GM23338 (cell line): ENCODE measurements at regions not wholly inside any gene's neighbourhood (a gene's known extent, or its start where the extent isn't known, plus 50 kb on each side); places are given as distances from the start of the nearest gene placed in this dataset.
"Not testable (repeated sequence)": the region's sequence is repeated elsewhere in the genome, so short reads cannot be mapped to it uniquely, and the experiment has no call there.

ENCODE experiments used
- ATAC-seq: fragments of 200-7000 bp; cut with Tn5 transposase; 3 replicates; pipeline ENCODE4 v1.9.1; 2020
- DNase-seq: peaks from one replicate; pipeline ENCODE4 v3.0.0-alpha.2; 2015; ENCODE audit warnings: low spot score
- H2AFZ ChIP-seq: fragments of 200-600 bp; sonication (generic); 2 replicates; pipeline ENCODE4 v1.8.0; 2016; ENCODE audit warnings: antibody characterized with exemption, mild to moderate bottlenecking, moderate library complexity
- H3F3A ChIP-seq: fragments of 200-600 bp; sonication (generic); replicated peaks from 2 replicates; pipeline ENCODE4 v1.8.0; 2017; ENCODE audit warnings: antibody characterized with exemption, mixed run types, low read depth
- H3K27ac ChIP-seq: fragments of 200-600 bp; sonication (generic); 2 replicates; pipeline ENCODE4 v1.6.1; 2016; ENCODE audit warnings: low read depth
- H3K27me3 ChIP-seq: fragments of 200-600 bp; sonication (generic); 2 replicates; pipeline ENCODE4 v1.8.0; 2016; ENCODE audit warnings: mild to moderate bottlenecking, mixed run types, moderate library complexity; ENCODE audit not compliant: insufficient read depth
- H3K36me3 ChIP-seq: fragments of 200-600 bp; sonication (generic); 2 replicates; pipeline ENCODE4 v1.8.0; 2016; ENCODE audit warnings: mild to moderate bottlenecking; ENCODE audit not compliant: insufficient read depth
- H3K4me1 ChIP-seq: fragments of 200-600 bp; sonication (generic); 2 replicates; pipeline ENCODE4 v1.8.0; 2016; ENCODE audit warnings: mild to moderate bottlenecking, moderate library complexity; ENCODE audit not compliant: insufficient read depth
- H3K4me2 ChIP-seq: fragments of 200-600 bp; sonication (generic); 2 replicates; pipeline ENCODE4 v1.7.1; 2017; ENCODE audit warnings: mixed run types
- H3K4me3 ChIP-seq: fragments of 200-600 bp; sonication (generic); 2 replicates; pipeline ENCODE4 v1.6.1; 2016; ENCODE audit warnings: mixed run types
- H3K79me2 ChIP-seq: fragments of 200-600 bp; sonication (generic); replicated peaks from 2 replicates; pipeline ENCODE4 v1.8.0; 2017; ENCODE audit warnings: mild to moderate bottlenecking; ENCODE audit not compliant: insufficient read depth
- H3K9me2 ChIP-seq: fragments of 200-600 bp; sonication (generic); 2 replicates; pipeline ENCODE4 v1.8.0; 2017; ENCODE audit not compliant: insufficient read depth
- H4K20me1 ChIP-seq: fragments of 200-600 bp; sonication (generic); replicated peaks from 2 replicates; pipeline ENCODE4 v1.8.0; 2017; ENCODE audit warnings: mild to moderate bottlenecking; ENCODE audit not compliant: insufficient read depth
- H3K27ac Mint-ChIP-seq: 2 replicates; pipeline ENCODE4 v1.8.0; 2020; ENCODE audit warnings: inconsistent platforms, mild to moderate bottlenecking, moderate library complexity, mixed read lengths
- H3K27me3 Mint-ChIP-seq: 3 replicates; pipeline ENCODE4 v1.8.0; 2022; ENCODE audit warnings: low read depth, mild to moderate bottlenecking, moderate library complexity, mixed read lengths, inconsistent platforms; ENCODE audit not compliant: insufficient read depth, poor library complexity
- H3K36me3 Mint-ChIP-seq: 3 replicates; pipeline ENCODE4 v1.8.0; 2021; ENCODE audit warnings: low read depth, mild to moderate bottlenecking, inconsistent platforms, moderate library complexity, mixed read lengths
- H3K4me1 Mint-ChIP-seq: 3 replicates; pipeline ENCODE4 v1.8.0; 2020; ENCODE audit warnings: mild to moderate bottlenecking, inconsistent platforms, mixed read lengths
- H3K4me3 Mint-ChIP-seq: 3 replicates; pipeline ENCODE4 v1.8.0; 2021; ENCODE audit warnings: moderate library complexity, mild to moderate bottlenecking, inconsistent platforms, mixed read lengths
- H3K9me3 Mint-ChIP-seq: 3 replicates; pipeline ENCODE4 v1.8.0; 2020; ENCODE audit warnings: moderate library complexity, mild to moderate bottlenecking, inconsistent platforms, mixed read lengths
- CREB1 ChIP-seq: fragments of 250-450 bp; sonication (Bioruptor Pico); IDR thresholded peaks from 2 replicates; pipeline ENCODE4 v1.5.0; 2020; ENCODE audit warnings: low read depth, mild to moderate bottlenecking, moderate library complexity
- JUNB ChIP-seq: IDR thresholded peaks from one replicate; pipeline ENCODE4 v1.6.1; 2016; ENCODE audit warnings: antibody characterized with exemption; ENCODE audit not compliant: unreplicated experiment
- REST ChIP-seq: IDR thresholded peaks from one replicate; pipeline ENCODE4 v1.6.1; 2018; ENCODE audit warnings: antibody characterized with exemption; ENCODE audit not compliant: unreplicated experiment
- STAT1 ChIP-seq: IDR thresholded peaks from one replicate; pipeline ENCODE4 v1.6.1; 2016; ENCODE audit warnings: antibody characterized with exemption; ENCODE audit not compliant: unreplicated experiment
- ZNF114 ChIP-seq: fragments of 250-450 bp; sonication (Bioruptor Pico); IDR thresholded peaks from 2 replicates; pipeline ENCODE4 v1.5.0; 2020; ENCODE audit warnings: mild to moderate bottlenecking, moderate library complexity

GRCh38 chr17:12201294-12201880 lies 180.7 kb downstream of the MAP2K4 start:
- H3F3A ChIP-seq: no peaks in the 10 kb centered on the region
- peaks cover 2% of the 10 kb centered on the region for H3K27me3 Mint-ChIP-seq
- H3K4me1 ChIP-seq: no peaks in the 10 kb centered on the region
- DNase-seq: no peak
- H3K4me2 ChIP-seq: no peak overlapping the region
- H3K79me2 ChIP-seq: no peaks in the 10 kb centered on the region
- H4K20me1 ChIP-seq: no peaks in the 10 kb centered on the region
- ATAC-seq: no peak
- H3K27ac ChIP-seq: no peak overlapping the region
- H2AFZ ChIP-seq: no peak overlapping the region
- no peak overlapping the region for H3K27ac Mint-ChIP-seq
- no peaks in the 10 kb centered on the region for H3K27me3 ChIP-seq
- H3K4me1 Mint-ChIP-seq: no peaks in the 10 kb centered on the region
- H3K4me3 Mint-ChIP-seq: no peak overlapping the region
- H3K9me2 ChIP-seq: no peaks in the 10 kb centered on the region
- TF ChIP-seq ZNF114 (CRISPR knock-in tag) (no peak), REST (no peak), CREB1 (CRISPR knock-in tag) (no peak), STAT1 (no peak)
- no peaks in the 10 kb centered on the region for H3K36me3 Mint-ChIP-seq
- no peaks in the 10 kb centered on the region for H3K36me3 ChIP-seq
- peaks cover 6% of the 10 kb centered on the region; the same call in 1 of the 3 replicates for H3K9me3 Mint-ChIP-seq
- H3K4me3 ChIP-seq: no peak overlapping the region

GRCh38 chr17:12209632-12210191 lies 189.0 kb downstream of the MAP2K4 start:
- no peak overlapping the region for H3K4me3 ChIP-seq
- Mint-ChIP-seq H3K9me3 (no peaks in the 10 kb centered on the region), H3K4me3 (no peak overlapping the region), H3K27ac (no peak overlapping the region), H3K4me1 (no peaks in the 10 kb centered on the region), H3K27me3 (no peaks in the 10 kb centered on the region), H3K36me3 (no peaks in the 10 kb centered on the region)
- no peaks in the 10 kb centered on the region for H3K79me2 ChIP-seq
- peaks cover 4% of the 10 kb centered on the region; the same call in 1 of the 2 replicates for H3K9me2 ChIP-seq
- no peak for DNase-seq
- H2AFZ ChIP-seq: no peak overlapping the region
- no peak overlapping the region for H3K27ac ChIP-seq
- H3K27me3 ChIP-seq: no peaks in the 10 kb centered on the region
- no peaks in the 10 kb centered on the region for H3K36me3 ChIP-seq
- H3K4me2 ChIP-seq: no peak overlapping the region
- H3F3A ChIP-seq: no peaks in the 10 kb centered on the region
- H4K20me1 ChIP-seq: no peaks in the 10 kb centered on the region
- no peak for TF ChIP-seq JUNB
- ATAC-seq: no peak
- no peaks in the 10 kb centered on the region for H3K4me1 ChIP-seq

- not testable (repeated sequence) for H3K9me2 ChIP-seq, H3K4me3 Mint-ChIP-seq, H3K4me3 ChIP-seq, H3K27ac Mint-ChIP-seq, H3F3A ChIP-seq, H3K27me3 ChIP-seq, ATAC-seq, H2AFZ ChIP-seq, DNase-seq, H3K27ac ChIP-seq, H3K27me3 Mint-ChIP-seq, H3K4me2 ChIP-seq, H3K36me3 ChIP-seq, H3K79me2 ChIP-seq, H4K20me1 ChIP-seq
- H3K36me3 Mint-ChIP-seq: peaks cover 11% of the 10 kb centered on the region
- H3K4me1 Mint-ChIP-seq: peaks cover 18% of the 10 kb centered on the region
- peaks cover 11% of the 10 kb centered on the region for H3K4me1 ChIP-seq
- peaks cover 16% of the 10 kb centered on the region for H3K9me3 Mint-ChIP-seq
Measured at GRCh38 chr17:12220714-12221439, 200.2 kb downstream of the MAP2K4 start.
